22Rv1 (cell line): ENCODE measurements at regions not wholly inside any gene's neighbourhood (a gene's known extent, or its start where the extent isn't known, plus 50 kb on each side); places are given as distances from the start of the nearest gene placed in this dataset.

ENCODE experiments used
- ZFX ChIP-seq: fragments of 450-650 bp; IDR thresholded peaks from 2 replicates; pipeline ENCODE4 v1.6.1; 2017; ENCODE audit warnings: antibody characterized with exemption, borderline replicate concordance
- TF ChIP-seq, protein P1 (sequence below): fragments of 450-650 bp; IDR thresholded peaks from 2 replicates; pipeline ENCODE4 v1.5.1; 2017; ENCODE audit warnings: mild to moderate bottlenecking

DNA sequence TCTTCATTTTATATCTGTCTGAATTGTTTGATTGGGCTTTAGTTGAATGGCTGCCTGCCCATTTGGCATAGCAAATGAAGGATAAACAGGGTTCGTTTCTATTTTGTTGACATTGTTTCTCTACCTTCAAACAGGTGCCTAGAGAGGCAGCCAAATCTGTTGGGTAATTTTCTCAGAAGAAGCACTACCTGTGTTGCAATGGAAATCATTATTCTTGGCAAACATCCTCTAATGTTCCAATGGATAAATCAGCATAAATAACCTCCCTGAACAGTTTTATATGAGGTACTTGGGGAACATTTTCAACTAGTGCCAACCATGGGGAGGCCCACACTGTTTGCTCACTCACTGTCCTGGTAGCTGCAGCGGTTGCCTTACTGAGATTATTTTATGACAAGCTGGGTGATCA, 64.4 kb upstream of the PLPP4 start:
- TF ChIP-seq, protein P1, sequence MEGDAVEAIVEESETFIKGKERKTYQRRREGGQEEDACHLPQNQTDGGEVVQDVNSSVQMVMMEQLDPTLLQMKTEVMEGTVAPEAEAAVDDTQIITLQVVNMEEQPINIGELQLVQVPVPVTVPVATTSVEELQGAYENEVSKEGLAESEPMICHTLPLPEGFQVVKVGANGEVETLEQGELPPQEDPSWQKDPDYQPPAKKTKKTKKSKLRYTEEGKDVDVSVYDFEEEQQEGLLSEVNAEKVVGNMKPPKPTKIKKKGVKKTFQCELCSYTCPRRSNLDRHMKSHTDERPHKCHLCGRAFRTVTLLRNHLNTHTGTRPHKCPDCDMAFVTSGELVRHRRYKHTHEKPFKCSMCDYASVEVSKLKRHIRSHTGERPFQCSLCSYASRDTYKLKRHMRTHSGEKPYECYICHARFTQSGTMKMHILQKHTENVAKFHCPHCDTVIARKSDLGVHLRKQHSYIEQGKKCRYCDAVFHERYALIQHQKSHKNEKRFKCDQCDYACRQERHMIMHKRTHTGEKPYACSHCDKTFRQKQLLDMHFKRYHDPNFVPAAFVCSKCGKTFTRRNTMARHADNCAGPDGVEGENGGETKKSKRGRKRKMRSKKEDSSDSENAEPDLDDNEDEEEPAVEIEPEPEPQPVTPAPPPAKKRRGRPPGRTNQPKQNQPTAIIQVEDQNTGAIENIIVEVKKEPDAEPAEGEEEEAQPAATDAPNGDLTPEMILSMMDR, result no peak
- no peak for TF ChIP-seq ZFX
